SK-N-SH (cell line): ENCODE measurements at regions not wholly inside any gene's neighbourhood (a gene's known extent, or its start where the extent isn't known, plus 50 kb on each side); places are given as distances from the start of the nearest gene placed in this dataset.

Experiments used
- ELF1 ChIP-seq: IDR thresholded peaks from 2 replicates; pipeline ENCODE4 v1.4.0; 2012
- EP300 ChIP-seq, 2 experiments: IDR thresholded peaks; 2 replicates each; pipeline versions ENCODE4 v1.4.0 to v1.6.1; 2012; ENCODE audit warnings: borderline replicate concordance in 1 of 2, low read depth in 1 of 2, low read length in 1 of 2
- EZH2phosphoT487 ChIP-seq: fragments of 200-600 bp; sonication (generic); IDR thresholded peaks from 2 replicates; pipeline ENCODE4 v1.6.1; 2017; ENCODE audit warnings: low read depth, mixed run types, mild to moderate bottlenecking, antibody characterized with exemption, moderate library complexity, borderline replicate concordance
- FOXM1 ChIP-seq: IDR thresholded peaks from 2 replicates; pipeline ENCODE4 v1.4.0; 2012; ENCODE audit warnings: low read depth, mild to moderate bottlenecking
- RFX5 ChIP-seq: IDR thresholded peaks from 2 replicates; pipeline ENCODE4 v1.6.1; 2012; ENCODE audit warnings: mild to moderate bottlenecking, improper control_type of control experiment, low read length
- RXRA ChIP-seq: IDR thresholded peaks from 2 replicates; pipeline ENCODE4 v1.4.0; 2012; ENCODE audit warnings: low read depth, mild to moderate bottlenecking, borderline replicate concordance
- TAF1 ChIP-seq: IDR thresholded peaks from 2 replicates; pipeline ENCODE4 v1.6.1; 2012; ENCODE audit warnings: low read depth, mild to moderate bottlenecking, low read length, moderate library complexity, borderline replicate concordance
- TEAD4 ChIP-seq: IDR thresholded peaks from 2 replicates; pipeline ENCODE4 v1.4.0; 2012; ENCODE audit warnings: mild to moderate bottlenecking, borderline replicate concordance; ENCODE audit not compliant: insufficient read depth
- YY1 ChIP-seq: IDR thresholded peaks from 2 replicates; pipeline ENCODE4 v1.4.0; 2012; ENCODE audit warnings: low read depth, mild to moderate bottlenecking
- TF ChIP-seq, protein P1 (sequence below): IDR thresholded peaks from 2 replicates; pipeline ENCODE4 v1.6.1; 2012; ENCODE audit warnings: mild to moderate bottlenecking, low read depth, low read length, moderate library complexity
- TF ChIP-seq, protein P2 (sequence below): fragments of 150-350 bp; IDR thresholded peaks from 2 replicates; pipeline ENCODE4 v1.6.1; 2017; ENCODE audit warnings: antibody characterized with exemption, low read length, low read depth, borderline replicate concordance
- TF ChIP-seq, protein P3 (sequence below): fragments of 200-600 bp; sonication (generic); IDR thresholded peaks from 2 replicates; pipeline ENCODE4 v1.6.1; 2017; ENCODE audit warnings: antibody characterized with exemption, mild to moderate bottlenecking, moderate library complexity
- TF ChIP-seq, protein P4 (sequence below): IDR thresholded peaks from 2 replicates; pipeline ENCODE4 v1.4.0; 2012; ENCODE audit warnings: low read depth

DNA sequence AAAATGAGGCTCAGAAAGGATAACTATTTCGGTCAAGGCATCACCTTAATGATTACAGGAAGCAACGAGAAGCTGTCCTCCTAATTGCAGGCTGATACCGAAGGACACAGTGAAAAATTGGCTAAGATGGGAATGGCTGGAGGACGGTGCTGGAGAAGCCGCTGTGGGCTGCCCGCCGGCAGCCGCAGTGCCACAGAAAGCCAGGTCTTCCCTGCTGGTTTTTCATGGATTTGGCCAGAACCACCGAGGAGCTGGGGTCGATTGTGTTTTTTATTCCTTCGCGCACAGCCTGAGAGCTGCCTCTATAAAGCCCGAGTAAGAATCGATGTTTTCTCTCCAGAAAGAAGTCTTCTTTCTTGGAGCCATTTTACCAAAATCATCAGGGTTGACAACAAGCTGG lies 1484.2 kb downstream of the BRD1 start:
- TF ChIP-seq, protein P1, sequence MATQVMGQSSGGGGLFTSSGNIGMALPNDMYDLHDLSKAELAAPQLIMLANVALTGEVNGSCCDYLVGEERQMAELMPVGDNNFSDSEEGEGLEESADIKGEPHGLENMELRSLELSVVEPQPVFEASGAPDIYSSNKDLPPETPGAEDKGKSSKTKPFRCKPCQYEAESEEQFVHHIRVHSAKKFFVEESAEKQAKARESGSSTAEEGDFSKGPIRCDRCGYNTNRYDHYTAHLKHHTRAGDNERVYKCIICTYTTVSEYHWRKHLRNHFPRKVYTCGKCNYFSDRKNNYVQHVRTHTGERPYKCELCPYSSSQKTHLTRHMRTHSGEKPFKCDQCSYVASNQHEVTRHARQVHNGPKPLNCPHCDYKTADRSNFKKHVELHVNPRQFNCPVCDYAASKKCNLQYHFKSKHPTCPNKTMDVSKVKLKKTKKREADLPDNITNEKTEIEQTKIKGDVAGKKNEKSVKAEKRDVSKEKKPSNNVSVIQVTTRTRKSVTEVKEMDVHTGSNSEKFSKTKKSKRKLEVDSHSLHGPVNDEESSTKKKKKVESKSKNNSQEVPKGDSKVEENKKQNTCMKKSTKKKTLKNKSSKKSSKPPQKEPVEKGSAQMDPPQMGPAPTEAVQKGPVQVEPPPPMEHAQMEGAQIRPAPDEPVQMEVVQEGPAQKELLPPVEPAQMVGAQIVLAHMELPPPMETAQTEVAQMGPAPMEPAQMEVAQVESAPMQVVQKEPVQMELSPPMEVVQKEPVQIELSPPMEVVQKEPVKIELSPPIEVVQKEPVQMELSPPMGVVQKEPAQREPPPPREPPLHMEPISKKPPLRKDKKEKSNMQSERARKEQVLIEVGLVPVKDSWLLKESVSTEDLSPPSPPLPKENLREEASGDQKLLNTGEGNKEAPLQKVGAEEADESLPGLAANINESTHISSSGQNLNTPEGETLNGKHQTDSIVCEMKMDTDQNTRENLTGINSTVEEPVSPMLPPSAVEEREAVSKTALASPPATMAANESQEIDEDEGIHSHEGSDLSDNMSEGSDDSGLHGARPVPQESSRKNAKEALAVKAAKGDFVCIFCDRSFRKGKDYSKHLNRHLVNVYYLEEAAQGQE = no peak
- TF ChIP-seq, protein P2, sequence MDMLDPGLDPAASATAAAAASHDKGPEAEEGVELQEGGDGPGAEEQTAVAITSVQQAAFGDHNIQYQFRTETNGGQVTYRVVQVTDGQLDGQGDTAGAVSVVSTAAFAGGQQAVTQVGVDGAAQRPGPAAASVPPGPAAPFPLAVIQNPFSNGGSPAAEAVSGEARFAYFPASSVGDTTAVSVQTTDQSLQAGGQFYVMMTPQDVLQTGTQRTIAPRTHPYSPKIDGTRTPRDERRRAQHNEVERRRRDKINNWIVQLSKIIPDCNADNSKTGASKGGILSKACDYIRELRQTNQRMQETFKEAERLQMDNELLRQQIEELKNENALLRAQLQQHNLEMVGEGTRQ = no peak
- TF ChIP-seq, protein P3, sequence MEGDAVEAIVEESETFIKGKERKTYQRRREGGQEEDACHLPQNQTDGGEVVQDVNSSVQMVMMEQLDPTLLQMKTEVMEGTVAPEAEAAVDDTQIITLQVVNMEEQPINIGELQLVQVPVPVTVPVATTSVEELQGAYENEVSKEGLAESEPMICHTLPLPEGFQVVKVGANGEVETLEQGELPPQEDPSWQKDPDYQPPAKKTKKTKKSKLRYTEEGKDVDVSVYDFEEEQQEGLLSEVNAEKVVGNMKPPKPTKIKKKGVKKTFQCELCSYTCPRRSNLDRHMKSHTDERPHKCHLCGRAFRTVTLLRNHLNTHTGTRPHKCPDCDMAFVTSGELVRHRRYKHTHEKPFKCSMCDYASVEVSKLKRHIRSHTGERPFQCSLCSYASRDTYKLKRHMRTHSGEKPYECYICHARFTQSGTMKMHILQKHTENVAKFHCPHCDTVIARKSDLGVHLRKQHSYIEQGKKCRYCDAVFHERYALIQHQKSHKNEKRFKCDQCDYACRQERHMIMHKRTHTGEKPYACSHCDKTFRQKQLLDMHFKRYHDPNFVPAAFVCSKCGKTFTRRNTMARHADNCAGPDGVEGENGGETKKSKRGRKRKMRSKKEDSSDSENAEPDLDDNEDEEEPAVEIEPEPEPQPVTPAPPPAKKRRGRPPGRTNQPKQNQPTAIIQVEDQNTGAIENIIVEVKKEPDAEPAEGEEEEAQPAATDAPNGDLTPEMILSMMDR = no peak
- TF ChIP-seq TAF1 (no peak), EP300 (IDR thresholded peaks at IDR 0.05; ENCODE audit: borderline replicate concordance in 1 of 2, low read depth in 1 of 2, low read length in 1 of 2) (no peak), RXRA (no peak), EZH2phosphoT487 (no peak), ELF1 (no peak), TEAD4 (no peak), FOXM1 (no peak), YY1 (no peak), RFX5 (no peak)
- TF ChIP-seq, protein P4, sequence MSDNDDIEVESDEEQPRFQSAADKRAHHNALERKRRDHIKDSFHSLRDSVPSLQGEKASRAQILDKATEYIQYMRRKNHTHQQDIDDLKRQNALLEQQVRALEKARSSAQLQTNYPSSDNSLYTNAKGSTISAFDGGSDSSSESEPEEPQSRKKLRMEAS = no peak
